Breast epithelium (tissue), 3 donors: ENCODE measurements at regions not wholly inside any gene's neighbourhood (a gene's known extent, or its start where the extent isn't known, plus 50 kb on each side); places are given as distances from the start of the nearest gene placed in this dataset.

ENCODE experiments used
- POLR2A ChIP-seq: fragments of 450-650 bp; IDR thresholded peaks from one replicate; pipeline ENCODE4 v1.6.1; 2016; ENCODE audit warnings: antibody characterized with exemption, mild to moderate bottlenecking, moderate library complexity
- POLR2AphosphoS5 ChIP-seq, 3 donors: sonication (generic); formaldehyde crosslinking; IDR thresholded peaks; one replicate each; pipeline ENCODE4 v1.6.1; 2017; ENCODE audit warnings: antibody characterized with exemption in 3 of 3
- TF ChIP-seq, protein P1 (sequence below), 3 donors: fragments of 450-650 bp; IDR thresholded peaks; one replicate each; pipeline ENCODE4 v1.5.1; 2016 to 2017; ENCODE audit warnings: antibody characterized with exemption in 3 of 3, mild to moderate bottlenecking in 3 of 3, moderate library complexity in 3 of 3

- TF ChIP-seq, protein P1, sequence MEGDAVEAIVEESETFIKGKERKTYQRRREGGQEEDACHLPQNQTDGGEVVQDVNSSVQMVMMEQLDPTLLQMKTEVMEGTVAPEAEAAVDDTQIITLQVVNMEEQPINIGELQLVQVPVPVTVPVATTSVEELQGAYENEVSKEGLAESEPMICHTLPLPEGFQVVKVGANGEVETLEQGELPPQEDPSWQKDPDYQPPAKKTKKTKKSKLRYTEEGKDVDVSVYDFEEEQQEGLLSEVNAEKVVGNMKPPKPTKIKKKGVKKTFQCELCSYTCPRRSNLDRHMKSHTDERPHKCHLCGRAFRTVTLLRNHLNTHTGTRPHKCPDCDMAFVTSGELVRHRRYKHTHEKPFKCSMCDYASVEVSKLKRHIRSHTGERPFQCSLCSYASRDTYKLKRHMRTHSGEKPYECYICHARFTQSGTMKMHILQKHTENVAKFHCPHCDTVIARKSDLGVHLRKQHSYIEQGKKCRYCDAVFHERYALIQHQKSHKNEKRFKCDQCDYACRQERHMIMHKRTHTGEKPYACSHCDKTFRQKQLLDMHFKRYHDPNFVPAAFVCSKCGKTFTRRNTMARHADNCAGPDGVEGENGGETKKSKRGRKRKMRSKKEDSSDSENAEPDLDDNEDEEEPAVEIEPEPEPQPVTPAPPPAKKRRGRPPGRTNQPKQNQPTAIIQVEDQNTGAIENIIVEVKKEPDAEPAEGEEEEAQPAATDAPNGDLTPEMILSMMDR (IDR thresholded peaks at IDR 0.05) = no peak
- TF ChIP-seq POLR2AphosphoS5 (IDR thresholded peaks at IDR 0.05) = no peak
- TF ChIP-seq POLR2A = no peak
Measured at GRCh38 chr21:38645282-38645681, 147.0 kb upstream of the ERG start.
